ENCODE measurements at regions not wholly inside any gene's neighbourhood (a gene's known extent, or its start where the extent isn't known, plus 50 kb on each side); places are given as distances from the start of the nearest gene placed in this dataset.

- TF ChIP-seq POLR2AphosphoS5 (IDR thresholded peaks at IDR 0.05) (no peak), EP300 (IDR thresholded peaks at IDR 0.05) (no peak)
These were observed 196.4 kb upstream of the TSHZ2 start for GRCh38 chr20:52775786-52776185.

Data from gastroesophageal sphincter (tissue), 2 donors.